ENCODE measurements at regions not wholly inside any gene's neighbourhood (a gene's known extent, or its start where the extent isn't known, plus 50 kb on each side); places are given as distances from the start of the nearest gene placed in this dataset.

GRCh38 chr11:33944693-33945424 lies 53.0 kb upstream of the LMO2 start:
- Mint-ChIP-seq H3K4me1 (no peaks in the 10 kb centered on the region), H3K36me3 (no peaks in the 10 kb centered on the region), H3K9me3 (no peaks in the 10 kb centered on the region), H3K4me3 (no peak overlapping the region), H3K27ac (peak overlapping the region in 1 of 7 donors; percentile 9), H3K27me3 (peaks cover 5 to 11% of the 10 kb centered on the region in 2 donors)
- intact Hi-C loops (cut with micrococcal nuclease), result no loop called here
- Histone ChIP-seq H3K36me3 (ENCODE audit: insufficient read depth, low read length) (no peaks in the 10 kb centered on the region), H3K27ac (ENCODE audit: low read depth, low read length) (no peak overlapping the region), H3K4me3 (ENCODE audit: low read length in 2 of 2) (no peak overlapping the region), H3K27me3 (ENCODE audit: insufficient read depth, low read length) (no peaks in the 10 kb centered on the region), H3K9me3 (ENCODE audit: control insufficient read depth in 1 of 2, low read length in 2 of 2) (no peaks in the 10 kb centered on the region), H3K4me1 (ENCODE audit: insufficient read depth, low read length) (no peaks in the 10 kb centered on the region)
- ChIA-PET CTCF (ENCODE audit: partially characterized antibody) (interaction anchor here (1.4 kb wide), 1 partner anchor 43 kb away, joined by 3 read pairs; no protein-coding TSS in a partner anchor), POLR2A (ENCODE audit: partially characterized antibody) (no interaction called here)
- DNase-seq, result no peak

DNA sequence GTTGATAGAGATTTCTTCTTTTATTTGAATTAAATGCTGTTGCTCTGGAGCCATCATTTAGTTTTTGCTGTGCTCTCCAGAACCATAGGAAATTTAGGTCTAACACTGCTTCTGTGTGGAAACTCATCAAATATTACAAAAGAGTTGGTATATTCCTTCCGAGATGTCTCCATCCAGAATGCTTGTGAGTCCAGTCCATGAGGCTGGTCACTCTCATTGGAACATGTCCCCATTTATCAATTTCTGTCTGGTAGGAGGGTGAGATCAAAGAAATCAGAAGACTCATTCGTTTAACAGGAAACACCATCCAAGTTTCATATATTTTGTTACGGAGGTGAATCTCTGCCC lies 52.4 kb upstream of the LMO2 start:
- no peaks in the 10 kb centered on the region for H3K9me3 ChIP-seq (ENCODE audit: control insufficient read depth in 1 of 2, low read length in 2 of 2)

DNA sequence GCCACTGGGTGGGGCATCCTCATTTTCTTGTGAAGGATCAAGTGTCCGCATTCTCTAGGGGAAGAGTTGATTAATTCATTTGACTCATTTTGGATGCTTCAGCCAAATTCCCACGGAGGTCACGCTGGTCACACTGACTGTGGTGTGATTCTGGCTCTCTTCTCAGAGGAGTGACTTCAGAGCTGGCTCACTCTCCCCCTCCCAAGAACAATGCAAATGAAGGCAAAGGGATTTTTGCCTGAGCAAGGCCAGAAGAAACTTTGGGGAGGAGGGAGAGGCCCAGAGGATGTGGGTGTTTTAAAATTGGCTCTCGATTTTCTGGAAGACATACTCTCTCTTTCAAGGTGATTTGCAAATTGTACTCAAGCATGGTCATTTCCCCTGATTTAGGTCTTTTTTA lies 51.1 kb upstream of the LMO2 start:
- Histone ChIP-seq H3K9me3 (ENCODE audit: control insufficient read depth in 1 of 2, low read length in 2 of 2) (no peaks in the 10 kb centered on the region), H3K4me1 (ENCODE audit: insufficient read depth, low read length) (no peaks in the 10 kb centered on the region), H3K4me3 (ENCODE audit: low read length in 2 of 2) (no peak overlapping the region), H3K27ac (ENCODE audit: low read depth, low read length) (no peak overlapping the region), H3K27me3 (ENCODE audit: insufficient read depth, low read length) (no peaks in the 10 kb centered on the region), H3K36me3 (ENCODE audit: insufficient read depth, low read length) (no peaks in the 10 kb centered on the region)
- POLR2A ChIA-PET (ENCODE audit: partially characterized antibody), result no interaction called here
- intact Hi-C loops (cut with micrococcal nuclease), result no loop called here
- CTCF ChIA-PET (ENCODE audit: partially characterized antibody), result no interaction called here
- Mint-ChIP-seq H3K4me1 (no peaks in the 10 kb centered on the region), H3K9me3 (no peaks in the 10 kb centered on the region), H3K4me3 (no peak overlapping the region), H3K27me3 (peaks cover 0 to 13% of the 10 kb centered on the region in 2 donors), H3K36me3 (no peaks in the 10 kb centered on the region), H3K27ac (no peak overlapping the region)
- no peak for DNase-seq

More for the DNA sequence above, 52.4 kb upstream of the LMO2 start:
- intact Hi-C loops (cut with micrococcal nuclease), result no loop called here
- Mint-ChIP-seq H3K36me3 (no peaks in the 10 kb centered on the region), H3K4me3 (no peak overlapping the region), H3K9me3 (no peaks in the 10 kb centered on the region), H3K27me3 (peaks cover 5 to 6% of the 10 kb centered on the region in 2 donors), H3K27ac (no peak overlapping the region), H3K4me1 (no peaks in the 10 kb centered on the region)
- Histone ChIP-seq H3K4me3 (ENCODE audit: low read length in 2 of 2) (no peak overlapping the region), H3K4me1 (ENCODE audit: insufficient read depth, low read length) (no peaks in the 10 kb centered on the region), H3K27me3 (ENCODE audit: insufficient read depth, low read length) (no peaks in the 10 kb centered on the region), H3K36me3 (ENCODE audit: insufficient read depth, low read length) (no peaks in the 10 kb centered on the region), H3K27ac (ENCODE audit: low read depth, low read length) (no peak overlapping the region)
- no peak for DNase-seq
- POLR2A ChIA-PET (ENCODE audit: partially characterized antibody), result no interaction called here
- CTCF ChIA-PET (ENCODE audit: partially characterized antibody), result no interaction called here

- no peaks in the 10 kb centered on the region for H3K36me3 ChIP-seq (ENCODE audit: insufficient read depth, low read length)
- POLR2A ChIA-PET (ENCODE audit: partially characterized antibody), result no interaction called here
- H3K27me3 ChIP-seq (ENCODE audit: insufficient read depth, low read length), result no peaks in the 10 kb centered on the region
- Mint-ChIP-seq H3K4me3 (no peak overlapping the region), H3K27me3 (peaks cover 0 to 17% of the 10 kb centered on the region in 2 donors), H3K4me1 (no peaks in the 10 kb centered on the region), H3K9me3 (no peaks in the 10 kb centered on the region), H3K27ac (no peak overlapping the region), H3K36me3 (no peaks in the 10 kb centered on the region)
- CTCF ChIA-PET (ENCODE audit: partially characterized antibody), result no interaction called here
- intact Hi-C loops (cut with micrococcal nuclease), result no loop called here
- no peak for DNase-seq
- no peaks in the 10 kb centered on the region for H3K4me1 ChIP-seq (ENCODE audit: insufficient read depth, low read length)
- H3K27ac ChIP-seq (ENCODE audit: low read depth, low read length), result no peak overlapping the region
- no peak overlapping the region for H3K4me3 ChIP-seq (ENCODE audit: low read length in 2 of 2)
- H3K9me3 ChIP-seq (ENCODE audit: control insufficient read depth in 1 of 2, low read length in 2 of 2), result no peaks in the 10 kb centered on the region
Measured at GRCh38 chr11:33941637-33942160, 49.8 kb upstream of the LMO2 start.

Measured in CD4-positive, alpha-beta memory T cell (primary cell).